Endothelial cell of umbilical vein (primary cell): ENCODE measurements at regions not wholly inside any gene's neighbourhood (a gene's known extent, or its start where the extent isn't known, plus 50 kb on each side); places are given as distances from the start of the nearest gene placed in this dataset.

Source experiments
- BruUV-seq: library from RNA; stranded (reverse); fragments of 400-500 nt; replicated peaks from 2 replicates; lab custom pipeline; 2021; lab: Mats Ljungman, UMichigan
- CTCF ChIA-PET: fragments of 300-600, 350-600 bp; sonication (Branson Sonifier 250); formaldehyde crosslinking; loops from one replicate; lab custom pipeline; 2021; ENCODE audit warnings: antibody characterized with exemption, inconsistent platforms; lab: Charles Lee
- POLR2A ChIA-PET: fragments of 300-600, 350-600 bp; sonication (Branson Sonifier 250); formaldehyde crosslinking; loops from one replicate; lab custom pipeline; 2021; ENCODE audit warnings: antibody characterized with exemption, inconsistent platforms; lab: Charles Lee
- DNase-seq: peaks from one replicate; pipeline ENCODE4 v3.0.0-alpha.2; 2011; ENCODE audit warnings: low read depth, low spot score
- FAIRE-seq: peaks from 2 replicates; lab custom pipeline; 2011; peaks lifted over from hg19 to GRCh38; lab: Jason Lieb, UNC
- H2AFZ ChIP-seq: 2 replicates; pipeline ENCODE4 v1.6.0; 2012; ENCODE audit warnings: low read depth, low read length, control low read depth, inconsistent platforms
- H3K27ac ChIP-seq: 2 replicates; pipeline ENCODE4 v1.5.1; 2011; ENCODE audit warnings: low read depth, mild to moderate bottlenecking, control low read depth, low read length, moderate library complexity; ENCODE audit not compliant: insufficient read depth
- H3K27me3 ChIP-seq, 2 experiments: 2 replicates each; pipeline versions ENCODE4 v1.6.0 to v1.6.1; 2011; ENCODE audit warnings: low read length in 2 of 2, mixed read lengths in 1 of 2; ENCODE audit not compliant: control insufficient read depth in 2 of 2, insufficient read depth in 2 of 2
- H3K36me3 ChIP-seq, 2 experiments: 2 replicates in 1 of 2; 3 replicates in 1 of 2; pipeline ENCODE4 v1.5.1; 2011; ENCODE audit warnings: low read length in 2 of 2, mild to moderate bottlenecking in 1 of 2, moderate library complexity in 1 of 2; ENCODE audit not compliant: control insufficient read depth in 2 of 2, insufficient read depth in 2 of 2; ENCODE audit errors: extremely low read depth in 1 of 2
- H3K4me1 ChIP-seq: 3 replicates; pipeline ENCODE4 v1.5.1; 2011; ENCODE audit warnings: mild to moderate bottlenecking, low read length; ENCODE audit not compliant: control insufficient read depth, insufficient read depth; ENCODE audit errors: extremely low read depth
- H3K4me2 ChIP-seq: 2 replicates; pipeline ENCODE4 v1.6.1; 2011; ENCODE audit warnings: low read length, control low read depth, mixed read lengths; ENCODE audit not compliant: insufficient read depth
- H3K4me3 ChIP-seq, 3 experiments: fragments of 200-600 bp in 1 of 3; sonication (generic), shearing (Covaris generic) in 1 of 3; replicated peaks in 1 of 3; 2 replicates each; pipeline ENCODE4 v1.5.1; 2011 to 2016; ENCODE audit warnings: control low read depth in 3 of 3, low read length in 3 of 3, mild to moderate bottlenecking in 2 of 3, inconsistent platforms in 1 of 3, low read depth in 1 of 3, moderate library complexity in 1 of 3; ENCODE audit not compliant: insufficient read depth in 1 of 3
- H3K79me2 ChIP-seq: 2 replicates; pipeline ENCODE4 v1.6.0; 2012; ENCODE audit warnings: low read length, inconsistent platforms; ENCODE audit not compliant: control insufficient read depth, insufficient read depth
- H3K9ac ChIP-seq: replicated peaks from 2 replicates; pipeline ENCODE3; 2011; ENCODE audit warnings: low read length, control low read depth; ENCODE audit not compliant: insufficient read depth; ENCODE audit errors: extremely low read depth
- H3K9me1 ChIP-seq: replicated peaks from 3 replicates; pipeline ENCODE4 v1.6.0; 2011; ENCODE audit warnings: mild to moderate bottlenecking, low read length; ENCODE audit not compliant: control insufficient read depth, insufficient read depth; ENCODE audit errors: extremely low read depth
- H3K9me3 ChIP-seq: replicated peaks from 2 replicates; pipeline ENCODE4 v1.5.1; 2012; ENCODE audit warnings: low read length, inconsistent platforms; ENCODE audit not compliant: control insufficient read depth, insufficient read depth
- H4K20me1 ChIP-seq: replicated peaks from 2 replicates; pipeline ENCODE3; 2011; ENCODE audit warnings: mild to moderate bottlenecking, low read length; ENCODE audit not compliant: control insufficient read depth, insufficient read depth; ENCODE audit errors: extremely low read depth
- EZH2 ChIP-seq: IDR thresholded peaks from 2 replicates; pipeline ENCODE4 v1.6.1; 2012; ENCODE audit warnings: borderline replicate concordance, low read depth, mild to moderate bottlenecking, moderate library complexity, low read length, inconsistent platforms; ENCODE audit not compliant: severe bottlenecking
- FOS ChIP-seq: IDR thresholded peaks from 2 replicates; pipeline ENCODE4 v1.6.1; 2011; ENCODE audit warnings: mild to moderate bottlenecking, low read length, moderate library complexity, borderline replicate concordance; ENCODE audit not compliant: insufficient read depth
- GATA2 ChIP-seq: IDR thresholded peaks from 2 replicates; pipeline ENCODE4 v1.7.0; 2011; ENCODE audit warnings: low read depth, mild to moderate bottlenecking, moderate library complexity, mixed read lengths, low read length; ENCODE audit not compliant: insufficient read length, insufficient read depth
- JUN ChIP-seq: IDR thresholded peaks from 2 replicates; pipeline ENCODE4 v1.6.1; 2011; ENCODE audit warnings: borderline replicate concordance, low read depth; ENCODE audit not compliant: insufficient read length, insufficient read depth
- MYC ChIP-seq: IDR thresholded peaks from one replicate; pipeline ENCODE4 v1.6.1; 2011; ENCODE audit warnings: mild to moderate bottlenecking, low read depth, low read length
- POLR2A ChIP-seq: IDR thresholded peaks from 2 replicates; pipeline ENCODE4 v1.6.1; 2012; ENCODE audit warnings: low read depth, mild to moderate bottlenecking, control low read depth, low read length
- POLR2AphosphoS5 ChIP-seq: IDR thresholded peaks from 2 replicates; pipeline ENCODE4 v1.6.1; 2012; ENCODE audit warnings: low read depth, mild to moderate bottlenecking, control low read depth, low read length, moderate library complexity; ENCODE audit not compliant: insufficient read depth
- dilution Hi-C: fragments of 300-500 bp; cut with MboI; formaldehyde crosslinking; loops from one replicate; pipeline ENCODE4 v1.15.0; 2019; ENCODE audit warnings: low sequenced_read_pairs; ENCODE audit not compliant: extremely low pct_ligation_motif_present
- intact Hi-C: fragments of 100-400 bp; cut with micrococcal nuclease; formaldehyde crosslinking; loops from one replicate; pipeline ENCODE4 v1.10.0; 2022
- TF ChIP-seq, protein P1 (sequence below): IDR thresholded peaks from 2 replicates; pipeline ENCODE4 v1.6.1; 2011; ENCODE audit not compliant: insufficient read depth, insufficient read length
- TF ChIP-seq, protein P2 (sequence below), 2 donors: IDR thresholded peaks; 1 replicate in 1 of 2; 2 replicates in 1 of 2; pipeline ENCODE4 v1.5.1; 2011; ENCODE audit warnings: low read length in 2 of 2, mild to moderate bottlenecking in 2 of 2, moderate library complexity in 2 of 2, control low read depth in 1 of 2, inconsistent platforms in 1 of 2, low read depth in 1 of 2; ENCODE audit not compliant: insufficient read depth in 1 of 2; ENCODE audit errors: extremely low read depth in 1 of 2

DNA sequence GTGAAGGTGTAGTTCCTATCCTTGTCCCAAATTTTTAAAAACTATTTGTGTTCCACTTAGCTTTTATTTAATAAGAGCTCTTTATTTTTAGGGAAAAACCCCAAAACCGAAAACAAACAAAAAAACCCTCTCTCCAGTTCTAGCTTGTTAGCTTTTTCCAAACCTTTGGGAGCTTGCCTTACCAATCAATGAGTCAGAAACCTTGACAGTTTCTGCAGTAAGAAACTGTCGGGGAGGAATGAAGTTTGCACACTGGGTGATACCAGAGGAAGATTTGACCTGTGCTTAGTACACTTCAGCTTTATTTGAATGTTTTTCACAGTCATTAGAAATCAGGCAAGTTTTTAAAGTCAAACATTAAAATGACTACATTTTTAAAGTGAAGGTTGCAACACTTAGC is 105.0 kb downstream of the FAT3 start:
- intact Hi-C loops (no loop called here), dilution Hi-C loops (no loop called here)
- no peaks in the 10 kb centered on the region for H3K36me3 ChIP-seq
- H3K27me3 ChIP-seq = no peaks in the 10 kb centered on the region
- H3K4me3 ChIP-seq = no peak overlapping the region
- ChIA-PET POLR2A (no interaction called here), CTCF (no interaction called here)
- H2AFZ ChIP-seq = no peak overlapping the region
- H3K27ac ChIP-seq = no peak overlapping the region
- no TSS peak for BruUV-seq
- H4K20me1 ChIP-seq = no peaks in the 10 kb centered on the region
- H3K9me1 ChIP-seq = no peaks in the 10 kb centered on the region
- TF ChIP-seq MYC = no peak
- TF ChIP-seq, protein P1, sequence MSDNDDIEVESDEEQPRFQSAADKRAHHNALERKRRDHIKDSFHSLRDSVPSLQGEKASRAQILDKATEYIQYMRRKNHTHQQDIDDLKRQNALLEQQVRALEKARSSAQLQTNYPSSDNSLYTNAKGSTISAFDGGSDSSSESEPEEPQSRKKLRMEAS = no peak
- no peak for TF ChIP-seq JUN
- TF ChIP-seq GATA2 = no peak
- no peak for TF ChIP-seq FOS
- TF ChIP-seq POLR2A = no peak
- TF ChIP-seq EZH2 = no peak
- TF ChIP-seq, protein P2, sequence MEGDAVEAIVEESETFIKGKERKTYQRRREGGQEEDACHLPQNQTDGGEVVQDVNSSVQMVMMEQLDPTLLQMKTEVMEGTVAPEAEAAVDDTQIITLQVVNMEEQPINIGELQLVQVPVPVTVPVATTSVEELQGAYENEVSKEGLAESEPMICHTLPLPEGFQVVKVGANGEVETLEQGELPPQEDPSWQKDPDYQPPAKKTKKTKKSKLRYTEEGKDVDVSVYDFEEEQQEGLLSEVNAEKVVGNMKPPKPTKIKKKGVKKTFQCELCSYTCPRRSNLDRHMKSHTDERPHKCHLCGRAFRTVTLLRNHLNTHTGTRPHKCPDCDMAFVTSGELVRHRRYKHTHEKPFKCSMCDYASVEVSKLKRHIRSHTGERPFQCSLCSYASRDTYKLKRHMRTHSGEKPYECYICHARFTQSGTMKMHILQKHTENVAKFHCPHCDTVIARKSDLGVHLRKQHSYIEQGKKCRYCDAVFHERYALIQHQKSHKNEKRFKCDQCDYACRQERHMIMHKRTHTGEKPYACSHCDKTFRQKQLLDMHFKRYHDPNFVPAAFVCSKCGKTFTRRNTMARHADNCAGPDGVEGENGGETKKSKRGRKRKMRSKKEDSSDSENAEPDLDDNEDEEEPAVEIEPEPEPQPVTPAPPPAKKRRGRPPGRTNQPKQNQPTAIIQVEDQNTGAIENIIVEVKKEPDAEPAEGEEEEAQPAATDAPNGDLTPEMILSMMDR (IDR thresholded peaks at IDR 0.05; ENCODE audit: extremely low read depth in 1 of 2, insufficient read depth in 1 of 2, low read depth in 1 of 2, low read length in 2 of 2) = no peak
- no peak for TF ChIP-seq POLR2AphosphoS5
- no peak overlapping the region for H3K9ac ChIP-seq
- DNase-seq (no peak), FAIRE-seq (no peak)
- H3K9me3 ChIP-seq = no peaks in the 10 kb centered on the region
- no peaks in the 10 kb centered on the region for H3K4me1 ChIP-seq
- H3K79me2 ChIP-seq = no peaks in the 10 kb centered on the region
- no peak overlapping the region for H3K4me2 ChIP-seq
